Loucy (cell line): ENCODE measurements at regions not wholly inside any gene's neighbourhood (a gene's known extent, or its start where the extent isn't known, plus 50 kb on each side); places are given as distances from the start of the nearest gene placed in this dataset.
A peak's percentile ranks its signal among the peaks of the same experiment; 100 is the strongest.

Experiments used
- H2AFZ ChIP-seq: fragments of 200-600 bp; sonication (generic); 2 replicates; pipeline ENCODE4 v1.6.0; 2016; ENCODE audit warnings: antibody characterized with exemption, mild to moderate bottlenecking, low read length, moderate library complexity
- H3F3A ChIP-seq: fragments of 200-600 bp; 2 replicates; pipeline ENCODE4 v1.6.0; 2016; ENCODE audit warnings: antibody characterized with exemption, low read depth, mild to moderate bottlenecking
- H3K27me3 ChIP-seq: fragments of 200-600 bp; sonication (generic); 2 replicates; pipeline ENCODE4 v1.6.1; 2014; ENCODE audit warnings: low read length, mild to moderate bottlenecking; ENCODE audit not compliant: insufficient read depth, poor library complexity, severe bottlenecking
- H3K36me3 ChIP-seq: fragments of 200-600 bp; sonication (generic); 2 replicates; pipeline ENCODE4 v1.6.1; 2016; ENCODE audit warnings: low read length; ENCODE audit not compliant: insufficient read depth
- H3K4me1 ChIP-seq: fragments of 200-600 bp; sonication (generic); 2 replicates; pipeline ENCODE4 v1.5.1; 2014; ENCODE audit warnings: low read length, mild to moderate bottlenecking; ENCODE audit not compliant: insufficient read depth, poor library complexity, severe bottlenecking
- H3K4me2 ChIP-seq: fragments of 200-600 bp; sonication (generic); 2 replicates; pipeline ENCODE4 v1.6.0; 2014; ENCODE audit warnings: antibody characterized with exemption, low read length, low read depth, mild to moderate bottlenecking; ENCODE audit not compliant: poor library complexity, severe bottlenecking
- H3K4me3 ChIP-seq: fragments of 200-600 bp; sonication (generic); 2 replicates; pipeline ENCODE4 v1.5.1; 2014; ENCODE audit warnings: low read length, mild to moderate bottlenecking, mixed read lengths; ENCODE audit not compliant: poor library complexity, severe bottlenecking
- H3K79me2 ChIP-seq: fragments of 200-600 bp; sonication (generic); 2 replicates; pipeline ENCODE4 v1.6.1; 2014; ENCODE audit warnings: low read length; ENCODE audit not compliant: insufficient read depth
- H3K9ac ChIP-seq: fragments of 200-600 bp; sonication (generic); 2 replicates; pipeline ENCODE4 v1.6.0; 2014; ENCODE audit warnings: mild to moderate bottlenecking, low read depth, low read length, moderate library complexity; ENCODE audit not compliant: poor library complexity, severe bottlenecking
- H3K9me2 ChIP-seq: fragments of 200-600 bp; sonication (generic); replicated peaks from 2 replicates; pipeline ENCODE4 v1.6.1; 2016; ENCODE audit warnings: low read depth, low read length, mixed read lengths
- H3K9me3 ChIP-seq: fragments of 200-600 bp; sonication (generic); 2 replicates; pipeline ENCODE4 v1.6.1; 2014; ENCODE audit warnings: mild to moderate bottlenecking, antibody characterized with exemption, low read length, low read depth; ENCODE audit not compliant: insufficient read depth
- H4K20me1 ChIP-seq: fragments of 200-600 bp; sonication (generic); 2 replicates; pipeline ENCODE4 v1.6.0; 2014; ENCODE audit warnings: antibody characterized with exemption, low read length, mild to moderate bottlenecking; ENCODE audit not compliant: insufficient read depth, poor library complexity, severe bottlenecking
- EZH2phosphoT487 ChIP-seq: fragments of 200-600 bp; IDR thresholded peaks from 2 replicates; pipeline ENCODE4 v1.6.1; 2018; ENCODE audit warnings: antibody characterized with exemption, mild to moderate bottlenecking, moderate library complexity, borderline replicate concordance
- TF ChIP-seq, protein P1 (sequence below): fragments of 200-600 bp; sonication (generic); conservative IDR thresholded peaks from 2 replicates; pipeline ENCODE4 v1.5.1; 2014; ENCODE audit warnings: mild to moderate bottlenecking, antibody characterized with exemption, low read length

DNA sequence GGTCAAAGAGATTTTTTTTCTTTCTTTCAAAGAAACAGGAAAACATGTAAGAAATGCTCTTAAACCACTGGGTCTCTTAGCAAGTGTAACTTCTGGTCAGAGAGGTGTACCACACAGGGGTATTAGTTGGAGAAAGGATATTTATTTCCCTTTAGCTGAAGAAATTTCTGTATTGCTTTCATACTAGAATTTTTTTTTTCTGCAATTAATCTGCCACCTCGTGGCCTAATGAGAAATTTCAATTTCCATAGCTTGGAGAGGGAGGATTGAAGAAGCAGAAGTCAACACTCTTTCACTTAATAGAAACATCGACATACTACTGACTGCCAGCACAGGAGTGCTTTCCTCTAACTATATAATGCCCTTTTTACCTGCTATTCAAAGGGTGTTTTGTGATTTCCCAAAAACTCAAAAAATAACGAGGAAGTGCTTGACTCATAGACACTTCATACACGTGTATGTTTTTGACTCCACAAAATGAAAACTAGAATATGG is 177.6 kb upstream of the NAMPT start:
- H3K27me3 ChIP-seq, result no peaks in the 10 kb centered on the region
- no peaks in the 10 kb centered on the region for H3F3A ChIP-seq
- H3K79me2 ChIP-seq, result no peaks in the 10 kb centered on the region
- H3K9me2 ChIP-seq, result no peaks in the 10 kb centered on the region
- no peak overlapping the region for H3K4me2 ChIP-seq
- TF ChIP-seq, protein P1, sequence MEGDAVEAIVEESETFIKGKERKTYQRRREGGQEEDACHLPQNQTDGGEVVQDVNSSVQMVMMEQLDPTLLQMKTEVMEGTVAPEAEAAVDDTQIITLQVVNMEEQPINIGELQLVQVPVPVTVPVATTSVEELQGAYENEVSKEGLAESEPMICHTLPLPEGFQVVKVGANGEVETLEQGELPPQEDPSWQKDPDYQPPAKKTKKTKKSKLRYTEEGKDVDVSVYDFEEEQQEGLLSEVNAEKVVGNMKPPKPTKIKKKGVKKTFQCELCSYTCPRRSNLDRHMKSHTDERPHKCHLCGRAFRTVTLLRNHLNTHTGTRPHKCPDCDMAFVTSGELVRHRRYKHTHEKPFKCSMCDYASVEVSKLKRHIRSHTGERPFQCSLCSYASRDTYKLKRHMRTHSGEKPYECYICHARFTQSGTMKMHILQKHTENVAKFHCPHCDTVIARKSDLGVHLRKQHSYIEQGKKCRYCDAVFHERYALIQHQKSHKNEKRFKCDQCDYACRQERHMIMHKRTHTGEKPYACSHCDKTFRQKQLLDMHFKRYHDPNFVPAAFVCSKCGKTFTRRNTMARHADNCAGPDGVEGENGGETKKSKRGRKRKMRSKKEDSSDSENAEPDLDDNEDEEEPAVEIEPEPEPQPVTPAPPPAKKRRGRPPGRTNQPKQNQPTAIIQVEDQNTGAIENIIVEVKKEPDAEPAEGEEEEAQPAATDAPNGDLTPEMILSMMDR, result peak; percentile 70
- no peak for TF ChIP-seq EZH2phosphoT487
- H3K9me3 ChIP-seq, result no peaks in the 10 kb centered on the region
- peak overlapping the region; percentile 68; the same call in 1 of the 2 replicates for H2AFZ ChIP-seq
- H3K4me3 ChIP-seq, result no peak overlapping the region
- H3K9ac ChIP-seq, result no peak overlapping the region
- no peaks in the 10 kb centered on the region for H4K20me1 ChIP-seq
- H3K36me3 ChIP-seq, result no peaks in the 10 kb centered on the region
- no peaks in the 10 kb centered on the region for H3K4me1 ChIP-seq

DNA sequence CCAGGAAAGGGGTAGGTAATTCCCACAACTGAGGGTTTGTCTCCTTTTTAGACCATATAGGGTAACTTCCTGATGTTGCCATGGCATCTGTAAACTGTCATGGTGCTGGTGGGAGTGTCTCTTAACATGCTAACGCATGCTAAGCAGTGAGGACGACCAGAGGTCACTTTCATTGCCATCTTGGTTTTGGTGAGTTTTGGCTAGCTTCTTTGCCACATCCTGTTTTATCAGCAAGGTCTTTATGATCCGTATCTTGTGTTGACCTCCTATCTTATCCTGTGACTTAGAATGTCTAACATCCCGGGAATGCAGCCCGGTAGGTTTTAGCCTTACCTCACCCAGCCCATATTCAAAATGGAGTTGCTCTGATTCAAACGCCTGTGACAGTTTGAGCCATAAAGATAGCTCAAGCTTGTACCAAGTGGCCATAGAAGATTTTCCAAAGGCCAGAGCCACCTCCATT is 176.0 kb upstream of the NAMPT start:
- Histone ChIP-seq H3K4me3 (no peak overlapping the region), H3F3A (no peaks in the 10 kb centered on the region), H3K9me3 (no peaks in the 10 kb centered on the region), H3K27me3 (no peaks in the 10 kb centered on the region), H3K9me2 (no peaks in the 10 kb centered on the region), H3K36me3 (no peaks in the 10 kb centered on the region), H2AFZ (no peak overlapping the region), H3K9ac (no peak overlapping the region), H4K20me1 (no peaks in the 10 kb centered on the region), H3K4me1 (no peaks in the 10 kb centered on the region), H3K79me2 (no peaks in the 10 kb centered on the region), H3K4me2 (no peak overlapping the region)
- TF ChIP-seq, protein P1, result no peak

DNA sequence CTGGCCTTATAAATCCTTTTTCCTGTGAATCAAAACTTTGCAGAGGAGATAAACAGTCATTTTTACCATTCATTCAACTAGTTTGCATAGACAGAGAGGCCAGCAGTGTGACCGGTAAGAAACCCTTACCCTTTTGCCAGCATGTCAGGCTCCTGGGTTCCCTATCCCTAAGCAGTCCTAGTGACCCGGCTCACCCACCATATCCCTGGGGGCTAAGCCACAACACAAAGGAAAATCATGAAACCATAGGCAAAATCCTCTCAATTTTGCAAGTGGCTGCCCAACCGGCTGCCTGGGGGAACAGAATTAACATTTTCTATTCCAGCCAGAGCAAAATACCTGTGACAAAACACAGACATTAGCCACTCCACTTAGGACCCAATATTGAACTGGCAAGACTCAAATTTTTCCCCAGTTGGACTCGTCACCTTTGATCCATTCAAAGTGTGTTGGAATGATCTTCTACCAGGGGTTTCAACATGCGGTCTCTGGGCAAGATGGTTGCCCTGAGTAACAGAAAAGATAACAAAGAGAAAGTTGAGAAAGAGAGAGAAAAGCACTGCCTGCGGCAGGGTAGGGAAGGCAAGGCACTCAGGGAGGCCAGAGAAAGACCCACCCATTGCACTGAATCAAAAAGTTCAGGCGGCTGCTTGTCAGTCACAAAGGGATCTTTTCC is 174.8 kb upstream of the NAMPT start:
- H3K9me2 ChIP-seq, result no peaks in the 10 kb centered on the region
- H3K27me3 ChIP-seq, result no peaks in the 10 kb centered on the region
- no peaks in the 10 kb centered on the region for H4K20me1 ChIP-seq
- H3K4me3 ChIP-seq, result no peak overlapping the region
- H3K9me3 ChIP-seq, result no peaks in the 10 kb centered on the region
- no peak overlapping the region for H3K9ac ChIP-seq
- no peaks in the 10 kb centered on the region for H3K79me2 ChIP-seq
- no peak for TF ChIP-seq EZH2phosphoT487
- TF ChIP-seq, protein P1, result no peak
- no peaks in the 10 kb centered on the region for H3F3A ChIP-seq
- no peak overlapping the region for H3K4me2 ChIP-seq
- no peaks in the 10 kb centered on the region for H3K4me1 ChIP-seq
- no peaks in the 10 kb centered on the region for H3K36me3 ChIP-seq
- H2AFZ ChIP-seq, result no peak overlapping the region
